GM12878 (cell line): ENCODE measurements at regions not wholly inside any gene's neighbourhood (a gene's known extent, or its start where the extent isn't known, plus 50 kb on each side); places are given as distances from the start of the nearest gene placed in this dataset.

Source experiments
- ATAC-seq: fragments of 200-7000 bp; cut with Tn5 transposase; 3 replicates; pipeline ENCODE4 v1.9.1; 2020; ENCODE audit warnings: mild to moderate bottlenecking, moderate library complexity
- BruUV-seq: library from RNA; stranded (reverse); fragments of 400-500 nt; replicated peaks from 2 replicates; lab custom pipeline; 2021; lab: Mats Ljungman, UMichigan
- CTCF ChIA-PET: fragments of 300-600 bp; sonication (Branson Sonifier 250); formaldehyde crosslinking; extraction: SDS; loops from one replicate; lab custom pipeline; 2021; ENCODE audit warnings: inconsistent platforms; lab: Yijun Ruan, JAX
- POLR2A ChIA-PET: fragments of 350-600 bp; formaldehyde crosslinking; extraction: SDS; loops from one replicate; lab custom pipeline; 2021; ENCODE audit warnings: inconsistent platforms; lab: Charles Lee
- RAD21 ChIA-PET: fragments of 300-600 bp; sonication (Branson Sonifier 250); formaldehyde crosslinking; loops from one replicate; lab custom pipeline; 2023; ENCODE audit warnings: antibody characterized with exemption; ENCODE audit not compliant: unreplicated experiment; lab: Charles Lee
- SMC1A ChIA-PET: fragments of 300-600 bp; sonication (Branson Sonifier 250); formaldehyde crosslinking; loops from one replicate; lab custom pipeline; 2023; ENCODE audit not compliant: unreplicated experiment, uncharacterized antibody; lab: Charles Lee
- DNase-seq: peaks from one replicate; pipeline ENCODE4 v3.0.0-alpha.2; 2011; ENCODE audit warnings: low read depth, low spot score
- FAIRE-seq: peaks from 3 replicates; lab custom pipeline; 2011; peaks lifted over from hg19 to GRCh38; lab: Jason Lieb, UNC
- H2AFZ ChIP-seq: 2 replicates; pipeline ENCODE4 v1.6.0; 2011; ENCODE audit warnings: low read depth, low read length, control low read depth; ENCODE audit not compliant: control insufficient read depth
- H3K27ac ChIP-seq: 2 replicates; pipeline ENCODE4 v1.5.1; 2011; ENCODE audit warnings: control low read depth; ENCODE audit not compliant: control insufficient read depth, insufficient read depth
- H3K27me3 ChIP-seq, 2 experiments: replicated peaks in 1 of 2; 2 replicates each; pipeline versions ENCODE4 v1.6.0 to v1.6.1; 2011; ENCODE audit warnings: low read length in 1 of 2; ENCODE audit not compliant: control insufficient read depth in 2 of 2, insufficient read depth in 2 of 2
- H3K36me3 ChIP-seq, 2 experiments: 2 replicates each; pipeline ENCODE4 v1.5.1; 2011; ENCODE audit warnings: low read length in 1 of 2; ENCODE audit not compliant: control insufficient read depth in 2 of 2, insufficient read depth in 2 of 2
- H3K4me1 ChIP-seq: 2 replicates; pipeline ENCODE4 v1.6.1; 2011; ENCODE audit warnings: mild to moderate bottlenecking, low read length, moderate library complexity, mixed read lengths; ENCODE audit not compliant: control insufficient read depth, insufficient read depth
- H3K4me2 ChIP-seq: 2 replicates; pipeline ENCODE4 v1.6.0; 2011; ENCODE audit warnings: control low read depth; ENCODE audit not compliant: control insufficient read depth, insufficient read depth
- H3K4me3 ChIP-seq: fragments of 200-600 bp; sonication (generic); 2 replicates; pipeline ENCODE4 v1.5.1; 2016
- H3K79me2 ChIP-seq: 2 replicates; pipeline ENCODE4 v1.6.0; 2011; ENCODE audit warnings: low read length; ENCODE audit not compliant: control insufficient read depth, insufficient read depth
- H3K9ac ChIP-seq: 2 replicates; pipeline ENCODE4 v1.8.0; 2011; ENCODE audit warnings: low read length, control low read depth, mixed read lengths; ENCODE audit not compliant: control insufficient read depth, insufficient read depth
- H3K9me3 ChIP-seq: replicated peaks from 3 replicates; pipeline ENCODE4 v1.5.1; 2011; ENCODE audit warnings: mild to moderate bottlenecking, low read length; ENCODE audit not compliant: control insufficient read depth, insufficient read depth
- H4K20me1 ChIP-seq: 2 replicates; pipeline ENCODE4 v1.6.0; 2011; ENCODE audit not compliant: control insufficient read depth, insufficient read depth
- ESRRA ChIP-seq: IDR thresholded peaks from 2 replicates; pipeline ENCODE4 v1.6.1; 2012; ENCODE audit warnings: mild to moderate bottlenecking, low read length, improper control_type of control experiment
- GABPA ChIP-seq: IDR thresholded peaks from 2 replicates; pipeline ENCODE4 v1.6.1; 2014; ENCODE audit warnings: antibody characterized with exemption, low read depth, mild to moderate bottlenecking, inconsistent platforms
- HDAC6 ChIP-seq: fragments of 200-600 bp; sonication (generic); IDR thresholded peaks from one replicate; pipeline ENCODE4 v1.8.0; 2017; ENCODE audit warnings: antibody characterized with exemption; ENCODE audit not compliant: unreplicated experiment
- KAT2A ChIP-seq: conservative IDR thresholded peaks from 2 replicates; pipeline ENCODE4 v1.6.1; 2011; ENCODE audit warnings: low read depth, low read length; ENCODE audit not compliant: control insufficient read depth
- MEF2B ChIP-seq: fragments of 450-650 bp; IDR thresholded peaks from 2 replicates; pipeline ENCODE4 v1.6.1; 2018; ENCODE audit warnings: mild to moderate bottlenecking, moderate library complexity; ENCODE audit not compliant: partially characterized antibody, poor library complexity, severe bottlenecking
- MXI1 ChIP-seq: fragments of 150-350 bp; IDR thresholded peaks from 2 replicates; pipeline ENCODE4 v1.6.1; 2011; ENCODE audit warnings: low read depth, mild to moderate bottlenecking, inconsistent platforms, low read length, improper control_type of control experiment
- NR2F1 ChIP-seq: fragments of 450-650 bp; conservative IDR thresholded peaks from 2 replicates; pipeline ENCODE4 v1.6.1; 2017; ENCODE audit warnings: mild to moderate bottlenecking
- NRF1 ChIP-seq: conservative IDR thresholded peaks from 2 replicates; pipeline ENCODE4 v1.6.1; 2011; ENCODE audit warnings: mild to moderate bottlenecking, low read depth, low read length, improper control_type of control experiment
- POLR2A ChIP-seq: IDR thresholded peaks from 2 replicates; pipeline ENCODE4 v1.6.1; 2011; ENCODE audit warnings: low read depth, mild to moderate bottlenecking, low read length
- POU2F2 ChIP-seq: IDR thresholded peaks from 3 replicates; pipeline ENCODE4 v1.6.1; 2011; ENCODE audit warnings: low read depth, mild to moderate bottlenecking, low read length, borderline replicate concordance
- YBX1 ChIP-seq: fragments of 450-650 bp; IDR thresholded peaks from 2 replicates; pipeline ENCODE4 v1.6.1; 2016; ENCODE audit warnings: antibody characterized with exemption
- ZNF24 ChIP-seq: fragments of 450-650 bp; IDR thresholded peaks from 2 replicates; pipeline ENCODE4 v1.6.1; 2017; ENCODE audit warnings: antibody characterized with exemption, mild to moderate bottlenecking
- WGBS: methylation state at CpG from one replicate; pipeline ENCODE4 v1.1.6; 2016; ENCODE audit warnings: low lambda C conversion rate; ENCODE audit not compliant: insufficient replicate concordance, insufficient coverage; ENCODE audit errors: missing lambda C conversion rate; 5-methylcytosine and 5-hydroxymethylcytosine counted together
- in situ Hi-C: fragments of 300-500 bp; cut with MboI; formaldehyde crosslinking; loops from 9 replicates; pipeline ENCODE4 v1.14.3; 2018; ENCODE audit warnings: mixed read lengths
- intact Hi-C: fragments of 100-400 bp; cut with micrococcal nuclease; formaldehyde crosslinking; loops from one replicate; pipeline ENCODE4 v1.14.2; 2022; ENCODE audit not compliant: unreplicated experiment
- TF ChIP-seq, protein P1 (sequence below): fragments of 450-650 bp; IDR thresholded peaks from 2 replicates; pipeline ENCODE4 v1.6.1; 2017; ENCODE audit warnings: mild to moderate bottlenecking, moderate library complexity
- TF ChIP-seq, protein P2 (sequence below): fragments of 450-650 bp; IDR thresholded peaks from 2 replicates; pipeline ENCODE4 v1.6.1; 2017; ENCODE audit warnings: low read depth, mild to moderate bottlenecking, moderate library complexity
- TF ChIP-seq, protein P3 (sequence below): IDR thresholded peaks from 2 replicates; pipeline ENCODE4 v1.6.1; 2011; ENCODE audit warnings: low read depth, low read length, improper control_type of control experiment, borderline replicate concordance

DNA sequence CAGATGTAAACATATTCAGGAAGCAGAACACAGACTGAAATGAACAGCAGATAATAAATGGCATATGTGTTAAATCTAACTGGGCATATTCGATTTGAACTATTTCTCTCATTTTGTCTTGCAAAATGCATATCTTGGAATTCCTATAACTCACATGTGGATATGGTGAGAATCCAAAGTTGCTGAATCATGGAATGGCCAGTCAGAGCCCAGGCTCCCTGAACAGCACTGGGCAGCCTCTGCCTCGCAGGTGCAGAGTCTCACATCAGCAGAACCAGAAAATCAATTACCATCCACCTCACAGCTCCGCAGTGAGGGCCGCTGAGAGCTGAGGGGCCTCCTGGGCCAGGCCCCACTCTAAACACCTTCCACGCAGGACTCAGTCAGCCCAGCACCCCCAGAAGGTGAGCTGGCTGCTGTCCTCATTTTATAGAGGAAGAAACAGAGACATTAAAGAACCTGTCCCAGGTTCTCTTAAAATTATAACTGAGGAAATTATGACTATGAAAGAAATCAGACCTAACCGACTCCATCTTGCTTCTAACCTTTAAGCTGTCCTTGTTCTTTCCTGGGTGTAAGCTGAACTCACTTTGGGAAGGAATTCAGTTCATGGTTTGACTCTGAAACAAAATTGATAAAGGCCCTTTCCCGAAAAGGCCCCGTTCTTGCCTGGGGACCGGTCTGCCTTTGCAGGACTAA lies 269.1 kb upstream of the SFSWAP start:
- in situ Hi-C loops = no loop called here
- Histone ChIP-seq H2AFZ (no peak overlapping the region), H4K20me1 (no peaks in the 10 kb centered on the region), H3K4me1 (0 out of 2 replicates have a peak, but pooled peaks cover 3% of the 10 kb centered on the region), H3K79me2 (no peaks in the 10 kb centered on the region), H3K27me3 (no peaks in the 10 kb centered on the region), H3K27ac (no peak overlapping the region), H3K9me3 (no peaks in the 10 kb centered on the region), H3K4me3 (no peak overlapping the region), H3K9ac (no peak overlapping the region), H3K36me3 (no peaks in the 10 kb centered on the region), H3K4me2 (no peak overlapping the region)
- no TSS peak for BruUV-seq
- intact Hi-C loops = no loop called here
- WGBS = 51% methylated on average over 9 of the region's 9 CpGs
- DNase-seq (no peak), FAIRE-seq (no peak), ATAC-seq (no peak)
- CTCF ChIA-PET = no interaction called here
- RAD21 ChIA-PET = no interaction called here
- SMC1A ChIA-PET = no interaction called here
- TF ChIP-seq, protein P1, sequence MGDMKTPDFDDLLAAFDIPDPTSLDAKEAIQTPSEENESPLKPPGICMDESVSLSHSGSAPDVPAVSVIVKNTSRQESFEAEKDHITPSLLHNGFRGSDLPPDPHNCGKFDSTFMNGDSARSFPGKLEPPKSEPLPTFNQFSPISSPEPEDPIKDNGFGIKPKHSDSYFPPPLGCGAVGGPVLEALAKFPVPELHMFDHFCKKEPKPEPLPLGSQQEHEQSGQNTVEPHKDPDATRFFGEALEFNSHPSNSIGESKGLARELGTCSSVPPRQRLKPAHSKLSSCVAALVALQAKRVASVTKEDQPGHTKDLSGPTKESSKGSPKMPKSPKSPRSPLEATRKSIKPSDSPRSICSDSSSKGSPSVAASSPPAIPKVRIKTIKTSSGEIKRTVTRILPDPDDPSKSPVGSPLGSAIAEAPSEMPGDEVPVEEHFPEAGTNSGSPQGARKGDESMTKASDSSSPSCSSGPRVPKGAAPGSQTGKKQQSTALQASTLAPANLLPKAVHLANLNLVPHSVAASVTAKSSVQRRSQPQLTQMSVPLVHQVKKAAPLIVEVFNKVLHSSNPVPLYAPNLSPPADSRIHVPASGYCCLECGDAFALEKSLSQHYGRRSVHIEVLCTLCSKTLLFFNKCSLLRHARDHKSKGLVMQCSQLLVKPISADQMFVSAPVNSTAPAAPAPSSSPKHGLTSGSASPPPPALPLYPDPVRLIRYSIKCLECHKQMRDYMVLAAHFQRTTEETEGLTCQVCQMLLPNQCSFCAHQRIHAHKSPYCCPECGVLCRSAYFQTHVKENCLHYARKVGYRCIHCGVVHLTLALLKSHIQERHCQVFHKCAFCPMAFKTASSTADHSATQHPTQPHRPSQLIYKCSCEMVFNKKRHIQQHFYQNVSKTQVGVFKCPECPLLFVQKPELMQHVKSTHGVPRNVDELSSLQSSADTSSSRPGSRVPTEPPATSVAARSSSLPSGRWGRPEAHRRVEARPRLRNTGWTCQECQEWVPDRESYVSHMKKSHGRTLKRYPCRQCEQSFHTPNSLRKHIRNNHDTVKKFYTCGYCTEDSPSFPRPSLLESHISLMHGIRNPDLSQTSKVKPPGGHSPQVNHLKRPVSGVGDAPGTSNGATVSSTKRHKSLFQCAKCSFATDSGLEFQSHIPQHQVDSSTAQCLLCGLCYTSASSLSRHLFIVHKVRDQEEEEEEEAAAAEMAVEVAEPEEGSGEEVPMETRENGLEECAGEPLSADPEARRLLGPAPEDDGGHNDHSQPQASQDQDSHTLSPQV = no peak
- TF ChIP-seq, protein P2, sequence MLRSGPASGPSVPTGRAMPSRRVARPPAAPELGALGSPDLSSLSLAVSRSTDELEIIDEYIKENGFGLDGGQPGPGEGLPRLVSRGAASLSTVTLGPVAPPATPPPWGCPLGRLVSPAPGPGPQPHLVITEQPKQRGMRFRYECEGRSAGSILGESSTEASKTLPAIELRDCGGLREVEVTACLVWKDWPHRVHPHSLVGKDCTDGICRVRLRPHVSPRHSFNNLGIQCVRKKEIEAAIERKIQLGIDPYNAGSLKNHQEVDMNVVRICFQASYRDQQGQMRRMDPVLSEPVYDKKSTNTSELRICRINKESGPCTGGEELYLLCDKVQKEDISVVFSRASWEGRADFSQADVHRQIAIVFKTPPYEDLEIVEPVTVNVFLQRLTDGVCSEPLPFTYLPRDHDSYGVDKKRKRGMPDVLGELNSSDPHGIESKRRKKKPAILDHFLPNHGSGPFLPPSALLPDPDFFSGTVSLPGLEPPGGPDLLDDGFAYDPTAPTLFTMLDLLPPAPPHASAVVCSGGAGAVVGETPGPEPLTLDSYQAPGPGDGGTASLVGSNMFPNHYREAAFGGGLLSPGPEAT = no peak
- TF ChIP-seq HDAC6 (no peak), ZNF24 (no peak), POLR2A (no peak), YBX1 (no peak), NRF1 (no peak), KAT2A (no peak), NR2F1 (no peak), GABPA (no peak), POU2F2 (no peak), MEF2B (no peak), ESRRA (no peak), MXI1 (no peak)
- TF ChIP-seq, protein P3, sequence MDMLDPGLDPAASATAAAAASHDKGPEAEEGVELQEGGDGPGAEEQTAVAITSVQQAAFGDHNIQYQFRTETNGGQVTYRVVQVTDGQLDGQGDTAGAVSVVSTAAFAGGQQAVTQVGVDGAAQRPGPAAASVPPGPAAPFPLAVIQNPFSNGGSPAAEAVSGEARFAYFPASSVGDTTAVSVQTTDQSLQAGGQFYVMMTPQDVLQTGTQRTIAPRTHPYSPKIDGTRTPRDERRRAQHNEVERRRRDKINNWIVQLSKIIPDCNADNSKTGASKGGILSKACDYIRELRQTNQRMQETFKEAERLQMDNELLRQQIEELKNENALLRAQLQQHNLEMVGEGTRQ = no peak
- POLR2A ChIA-PET = no interaction called here
